GM12878 (cell line): ENCODE measurements at regions not wholly inside any gene's neighbourhood (a gene's known extent, or its start where the extent isn't known, plus 50 kb on each side); places are given as distances from the start of the nearest gene placed in this dataset.

Source experiments
- BHLHE40 ChIP-seq, 2 experiments: fragments of 450-650 bp in 1 of 2; IDR thresholded peaks; 2 replicates each; pipeline ENCODE4 v1.6.1; 2011 to 2017; ENCODE audit warnings: low read depth in 2 of 2, borderline replicate concordance in 1 of 2, improper control_type of control experiment in 1 of 2, low read length in 1 of 2, mild to moderate bottlenecking in 1 of 2
- CEBPB ChIP-seq, 2 experiments: fragments of 150-350 bp in 1 of 2; IDR thresholded peaks; 2 replicates each; pipeline ENCODE4 v1.6.1; 2012 to 2014; ENCODE audit warnings: low read depth in 2 of 2, low read length in 2 of 2, borderline replicate concordance in 1 of 2, inconsistent platforms in 1 of 2
- EED ChIP-seq: sonication (generic); IDR thresholded peaks from 2 replicates; pipeline ENCODE4 v1.6.1; 2016; ENCODE audit warnings: antibody characterized with exemption, low read depth
- GABPA ChIP-seq: IDR thresholded peaks from 2 replicates; pipeline ENCODE4 v1.6.1; 2014; ENCODE audit warnings: antibody characterized with exemption, low read depth, mild to moderate bottlenecking, inconsistent platforms
- NBN ChIP-seq: fragments of 450-650 bp; IDR thresholded peaks from 2 replicates; pipeline ENCODE4 v1.6.1; 2016
- NKRF ChIP-seq: fragments of 450-650 bp; conservative IDR thresholded peaks from 2 replicates; pipeline ENCODE4 v1.6.1; 2017; ENCODE audit warnings: mild to moderate bottlenecking, moderate library complexity
- POLR2A ChIP-seq: IDR thresholded peaks from 2 replicates; pipeline ENCODE4 v1.6.1; 2011; ENCODE audit warnings: low read depth, mild to moderate bottlenecking, low read length
- RFX5 ChIP-seq: IDR thresholded peaks from 2 replicates; pipeline ENCODE4 v1.6.1; 2011; ENCODE audit warnings: low read depth, low read length, improper control_type of control experiment
- SIN3A ChIP-seq: IDR thresholded peaks from 2 replicates; pipeline ENCODE4 v1.6.1; 2012; ENCODE audit warnings: low read depth, low read length, improper control_type of control experiment
- TF ChIP-seq, protein P1 (sequence below), 3 experiments: IDR thresholded peaks in 2 of 3; conservative IDR thresholded peaks in 1 of 3; 2 replicates each; pipeline ENCODE4 v1.5.1; 2011; ENCODE audit warnings: low read depth in 3 of 3, low read length in 3 of 3, mild to moderate bottlenecking in 3 of 3, control low read depth in 2 of 3, moderate library complexity in 2 of 3, inconsistent platforms in 1 of 3, mixed read lengths in 1 of 3; ENCODE audit not compliant: control insufficient read depth in 2 of 3, insufficient read depth in 1 of 3; ENCODE audit errors: extremely low read depth in 1 of 3

DNA sequence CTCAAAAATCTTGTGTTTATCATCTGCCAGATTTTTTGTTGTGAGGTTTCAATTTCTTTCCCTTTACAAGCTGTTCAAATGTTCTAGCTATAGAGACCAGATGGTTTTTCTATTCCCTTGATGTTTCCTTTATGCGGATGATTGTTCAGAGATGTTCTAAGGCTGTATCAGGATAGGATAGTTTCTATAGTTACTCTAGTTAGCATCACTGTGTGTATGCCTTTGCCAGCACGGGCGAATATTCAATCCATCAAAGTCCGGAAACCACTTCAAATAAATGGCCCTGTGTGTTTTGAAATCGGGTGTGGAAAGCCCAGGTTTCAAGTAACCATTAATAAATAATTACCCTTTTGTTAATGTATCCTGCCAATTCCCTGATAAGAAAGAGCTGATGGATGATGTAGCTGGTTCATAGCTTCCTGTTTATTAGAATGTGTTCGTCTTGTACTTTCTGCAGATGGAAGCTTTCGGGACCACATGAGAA, 149.8 kb upstream of the PRKCQ start:
- TF ChIP-seq, protein P1, sequence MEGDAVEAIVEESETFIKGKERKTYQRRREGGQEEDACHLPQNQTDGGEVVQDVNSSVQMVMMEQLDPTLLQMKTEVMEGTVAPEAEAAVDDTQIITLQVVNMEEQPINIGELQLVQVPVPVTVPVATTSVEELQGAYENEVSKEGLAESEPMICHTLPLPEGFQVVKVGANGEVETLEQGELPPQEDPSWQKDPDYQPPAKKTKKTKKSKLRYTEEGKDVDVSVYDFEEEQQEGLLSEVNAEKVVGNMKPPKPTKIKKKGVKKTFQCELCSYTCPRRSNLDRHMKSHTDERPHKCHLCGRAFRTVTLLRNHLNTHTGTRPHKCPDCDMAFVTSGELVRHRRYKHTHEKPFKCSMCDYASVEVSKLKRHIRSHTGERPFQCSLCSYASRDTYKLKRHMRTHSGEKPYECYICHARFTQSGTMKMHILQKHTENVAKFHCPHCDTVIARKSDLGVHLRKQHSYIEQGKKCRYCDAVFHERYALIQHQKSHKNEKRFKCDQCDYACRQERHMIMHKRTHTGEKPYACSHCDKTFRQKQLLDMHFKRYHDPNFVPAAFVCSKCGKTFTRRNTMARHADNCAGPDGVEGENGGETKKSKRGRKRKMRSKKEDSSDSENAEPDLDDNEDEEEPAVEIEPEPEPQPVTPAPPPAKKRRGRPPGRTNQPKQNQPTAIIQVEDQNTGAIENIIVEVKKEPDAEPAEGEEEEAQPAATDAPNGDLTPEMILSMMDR (IDR thresholded peaks at IDR 0.05 in 2 of 3, conservative IDR thresholded peaks at IDR 0.05 in 1 of 3; ENCODE audit: control insufficient read depth in 2 of 3, extremely low read depth in 1 of 3, insufficient read depth in 1 of 3, low read depth in 3 of 3, low read length in 3 of 3) = no peak
- TF ChIP-seq BHLHE40 (IDR thresholded peaks at IDR 0.05; ENCODE audit: borderline replicate concordance in 1 of 2, low read depth in 2 of 2, low read length in 1 of 2) (no peak), SIN3A (no peak), RFX5 (no peak), NKRF (no peak), EED (no peak), POLR2A (no peak), GABPA (no peak), CEBPB (IDR thresholded peaks at IDR 0.05; ENCODE audit: borderline replicate concordance in 1 of 2, low read depth in 2 of 2, low read length in 2 of 2) (no peak), NBN (no peak)
